Neural cell (in vitro differentiated cells): ENCODE measurements at regions not wholly inside any gene's neighbourhood (a gene's known extent, or its start where the extent isn't known, plus 50 kb on each side); places are given as distances from the start of the nearest gene placed in this dataset.
A peak's percentile ranks its signal among the peaks of the same experiment; 100 is the strongest.

Experiments
- H2AFZ ChIP-seq: fragments of 200-600, 300-800 bp; sonication (generic), shearing (Covaris generic); 2 replicates; pipeline ENCODE4 v1.6.0; 2014; ENCODE audit warnings: low read depth, mild to moderate bottlenecking, antibody characterized with exemption, low read length, moderate library complexity
- H3F3A ChIP-seq: fragments of 200-600 bp; shearing (Covaris generic); 2 replicates; pipeline ENCODE4 v1.6.1; 2016; ENCODE audit warnings: mild to moderate bottlenecking, moderate library complexity, mixed read lengths, antibody characterized with exemption, low read length; ENCODE audit not compliant: insufficient read depth, poor library complexity, severe bottlenecking
- H3K27ac ChIP-seq: fragments of 200-600, 300-800 bp; sonication (generic), shearing (Covaris generic); 2 replicates; pipeline ENCODE4 v1.5.1; 2014; ENCODE audit warnings: mild to moderate bottlenecking, low read length, moderate library complexity
- H3K27me3 ChIP-seq: fragments of 300-800, 200-600 bp; sonication (generic), shearing (Covaris generic); 2 replicates; pipeline ENCODE4 v1.6.0; 2014; ENCODE audit warnings: mild to moderate bottlenecking, low read depth, low read length, moderate library complexity; ENCODE audit not compliant: insufficient read depth
- H3K36me3 ChIP-seq: fragments of 300-800, 200-600 bp; sonication (generic), shearing (Covaris generic); 2 replicates; pipeline ENCODE4 v1.5.1; 2014; ENCODE audit warnings: mild to moderate bottlenecking, antibody characterized with exemption, low read length, moderate library complexity; ENCODE audit not compliant: insufficient read depth
- H3K4me2 ChIP-seq: fragments of 300-800, 200-600 bp; sonication (generic), shearing (Covaris generic); 2 replicates; pipeline ENCODE4 v1.6.0; 2014; ENCODE audit warnings: mild to moderate bottlenecking, low read length
- H3K4me3 ChIP-seq: fragments of 300-800, 200-600 bp; sonication (generic), shearing (Covaris generic); 2 replicates; pipeline ENCODE4 v1.5.1; 2014; ENCODE audit warnings: mild to moderate bottlenecking, low read length, moderate library complexity
- H3K79me2 ChIP-seq: fragments of 200-600 bp; shearing (Covaris generic); replicated peaks from 2 replicates; pipeline ENCODE4 v1.6.0; 2014; ENCODE audit warnings: mild to moderate bottlenecking, low read length, moderate library complexity; ENCODE audit not compliant: insufficient read depth
- H3K9ac ChIP-seq: fragments of 300-800, 200-600 bp; sonication (generic), shearing (Covaris generic); 2 replicates; pipeline ENCODE4 v1.6.1; 2016; ENCODE audit warnings: mild to moderate bottlenecking, low read length, mixed read lengths
- H3K9me2 ChIP-seq: fragments of 200-600 bp; shearing (Covaris generic); 2 replicates; pipeline ENCODE4 v1.6.1; 2016; ENCODE audit warnings: mild to moderate bottlenecking, low read length, mixed read lengths; ENCODE audit not compliant: insufficient read depth
- H3K9me3 ChIP-seq: fragments of 200-600, 300-800 bp; sonication (generic), shearing (Covaris generic); 2 replicates; pipeline ENCODE4 v1.6.1; 2016; ENCODE audit warnings: mild to moderate bottlenecking, mixed run types, low read length, moderate library complexity, mixed read lengths
- H4K20me1 ChIP-seq: fragments of 200-600 bp; shearing (Covaris generic); 2 replicates; pipeline ENCODE4 v1.6.1; 2016; ENCODE audit warnings: mild to moderate bottlenecking, mixed run types; ENCODE audit not compliant: insufficient read depth
- EP300 ChIP-seq: fragments of 450-650 bp; conservative IDR thresholded peaks from 2 replicates; pipeline ENCODE4 v1.6.1; 2014; ENCODE audit warnings: antibody characterized with exemption, mild to moderate bottlenecking, moderate library complexity; ENCODE audit not compliant: poor library complexity, severe bottlenecking
- EZH2 ChIP-seq: fragments of 200-600, 300-800 bp; shearing (Covaris generic), sonication (generic); IDR thresholded peaks from 2 replicates; pipeline ENCODE4 v1.6.1; 2014; ENCODE audit warnings: antibody characterized with exemption, low read length, borderline replicate concordance, mild to moderate bottlenecking; ENCODE audit not compliant: insufficient read depth, poor library complexity, severe bottlenecking
- MXI1 ChIP-seq: fragments of 450-650 bp; conservative IDR thresholded peaks from 2 replicates; pipeline ENCODE4 v1.6.1; 2014; ENCODE audit warnings: antibody characterized with exemption, mild to moderate bottlenecking; ENCODE audit not compliant: poor library complexity, severe bottlenecking
- POLR2AphosphoS5 ChIP-seq: IDR thresholded peaks from 2 replicates; pipeline ENCODE4 v1.6.1; 2012
- RAD21 ChIP-seq: fragments of 450-650 bp; conservative IDR thresholded peaks from 2 replicates; pipeline ENCODE4 v1.6.1; 2014; ENCODE audit warnings: antibody characterized with exemption, mild to moderate bottlenecking, moderate library complexity
- REST ChIP-seq: IDR thresholded peaks from 2 replicates; pipeline ENCODE4 v1.6.1; 2012; ENCODE audit warnings: borderline replicate concordance
- SMC3 ChIP-seq: fragments of 450-650 bp; conservative IDR thresholded peaks from 2 replicates; pipeline ENCODE4 v1.6.1; 2014; ENCODE audit warnings: antibody characterized with exemption, mild to moderate bottlenecking, moderate library complexity; ENCODE audit not compliant: poor library complexity
- TAF1 ChIP-seq: IDR thresholded peaks from 2 replicates; pipeline ENCODE4 v1.6.1; 2012; ENCODE audit warnings: low read depth
- TF ChIP-seq, protein P1 (sequence below): fragments of 450-650 bp; IDR thresholded peaks from 2 replicates; pipeline ENCODE4 v1.5.1; 2014; ENCODE audit warnings: antibody characterized with exemption, mild to moderate bottlenecking, moderate library complexity; ENCODE audit not compliant: poor library complexity, severe bottlenecking

GRCh38 chr1:240004086-240004749 is 87.5 kb upstream of the FMN2 start:
- Histone ChIP-seq H3K4me2 (no peak overlapping the region), H3K9me3 (no peaks in the 10 kb centered on the region), H3K4me3 (no peak overlapping the region), H3K9me2 (no peaks in the 10 kb centered on the region), H4K20me1 (no peaks in the 10 kb centered on the region), H3F3A (no peaks in the 10 kb centered on the region), H3K36me3 (no peaks in the 10 kb centered on the region), H2AFZ (no peak overlapping the region), H3K27ac (no peak overlapping the region), H3K9ac (no peak overlapping the region), H3K79me2 (no peaks in the 10 kb centered on the region), H3K27me3 (no peaks in the 10 kb centered on the region)
- no peak for TF ChIP-seq REST
- TF ChIP-seq, protein P1, sequence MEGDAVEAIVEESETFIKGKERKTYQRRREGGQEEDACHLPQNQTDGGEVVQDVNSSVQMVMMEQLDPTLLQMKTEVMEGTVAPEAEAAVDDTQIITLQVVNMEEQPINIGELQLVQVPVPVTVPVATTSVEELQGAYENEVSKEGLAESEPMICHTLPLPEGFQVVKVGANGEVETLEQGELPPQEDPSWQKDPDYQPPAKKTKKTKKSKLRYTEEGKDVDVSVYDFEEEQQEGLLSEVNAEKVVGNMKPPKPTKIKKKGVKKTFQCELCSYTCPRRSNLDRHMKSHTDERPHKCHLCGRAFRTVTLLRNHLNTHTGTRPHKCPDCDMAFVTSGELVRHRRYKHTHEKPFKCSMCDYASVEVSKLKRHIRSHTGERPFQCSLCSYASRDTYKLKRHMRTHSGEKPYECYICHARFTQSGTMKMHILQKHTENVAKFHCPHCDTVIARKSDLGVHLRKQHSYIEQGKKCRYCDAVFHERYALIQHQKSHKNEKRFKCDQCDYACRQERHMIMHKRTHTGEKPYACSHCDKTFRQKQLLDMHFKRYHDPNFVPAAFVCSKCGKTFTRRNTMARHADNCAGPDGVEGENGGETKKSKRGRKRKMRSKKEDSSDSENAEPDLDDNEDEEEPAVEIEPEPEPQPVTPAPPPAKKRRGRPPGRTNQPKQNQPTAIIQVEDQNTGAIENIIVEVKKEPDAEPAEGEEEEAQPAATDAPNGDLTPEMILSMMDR, result peak; percentile 55

DNA sequence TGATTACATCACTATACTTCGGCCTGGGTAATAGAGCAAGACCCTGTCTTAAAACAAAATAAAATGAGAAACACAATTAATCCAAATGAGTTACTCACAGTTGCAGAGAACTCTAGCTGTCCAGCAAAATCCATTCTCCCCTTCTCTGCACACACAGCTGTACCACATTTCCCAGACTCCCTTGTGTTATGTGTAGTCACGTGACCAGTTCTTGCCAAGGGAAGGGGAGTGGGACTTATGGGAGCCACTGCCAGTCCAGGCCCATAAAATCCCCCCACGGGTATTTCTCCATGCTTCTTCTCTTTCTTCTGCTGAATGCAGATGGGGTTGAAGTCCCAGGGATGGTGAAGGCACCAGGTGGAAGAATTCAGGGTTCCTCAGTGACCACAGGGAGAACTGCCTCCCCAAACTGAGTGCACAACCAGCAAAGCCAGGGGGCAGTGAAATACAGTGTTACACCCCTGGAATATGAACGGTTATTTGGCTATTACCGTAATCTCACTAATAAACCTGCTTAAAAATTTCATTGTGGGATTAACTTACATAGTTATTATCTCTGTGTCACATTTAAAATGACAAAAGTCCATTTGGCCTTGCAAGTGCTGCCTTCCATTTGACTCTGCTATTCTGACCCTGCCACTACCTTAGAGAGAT is 85.6 kb upstream of the FMN2 start:
- Histone ChIP-seq H3K9me3 (no peaks in the 10 kb centered on the region), H3K27me3 (no peaks in the 10 kb centered on the region)
- no peak for TF ChIP-seq POLR2AphosphoS5
- TF ChIP-seq EP300, result no peak
- no peak for TF ChIP-seq TAF1
- no peak for TF ChIP-seq RAD21
- TF ChIP-seq MXI1, result no peak
- TF ChIP-seq REST, result no peak
- TF ChIP-seq, protein P1, result no peak
- no peak for TF ChIP-seq EZH2
- no peak for TF ChIP-seq SMC3

More for the DNA sequence above, 85.6 kb upstream of the FMN2 start:
- H4K20me1 ChIP-seq, result no peaks in the 10 kb centered on the region
- no peak overlapping the region for H3K4me3 ChIP-seq
- H3K79me2 ChIP-seq, result no peaks in the 10 kb centered on the region
- H3K9ac ChIP-seq, result no peak overlapping the region
- no peaks in the 10 kb centered on the region for H3K9me2 ChIP-seq
- no peaks in the 10 kb centered on the region for H3F3A ChIP-seq
- no peaks in the 10 kb centered on the region for H3K36me3 ChIP-seq
- H2AFZ ChIP-seq, result no peak overlapping the region
- no peak overlapping the region for H3K27ac ChIP-seq
- no peak overlapping the region for H3K4me2 ChIP-seq
